Activated CD8-positive, alpha-beta memory T cell treated with anti-CD3 and anti-CD28 coated beads for 24 hours (primary cell): ENCODE measurements at regions not wholly inside any gene's neighbourhood (a gene's known extent, or its start where the extent isn't known, plus 50 kb on each side); places are given as distances from the start of the nearest gene placed in this dataset.

Experiments used
- DNase-seq: peaks from one replicate; pipeline ENCODE4 v3.0.0-alpha.2; 2020

DNA sequence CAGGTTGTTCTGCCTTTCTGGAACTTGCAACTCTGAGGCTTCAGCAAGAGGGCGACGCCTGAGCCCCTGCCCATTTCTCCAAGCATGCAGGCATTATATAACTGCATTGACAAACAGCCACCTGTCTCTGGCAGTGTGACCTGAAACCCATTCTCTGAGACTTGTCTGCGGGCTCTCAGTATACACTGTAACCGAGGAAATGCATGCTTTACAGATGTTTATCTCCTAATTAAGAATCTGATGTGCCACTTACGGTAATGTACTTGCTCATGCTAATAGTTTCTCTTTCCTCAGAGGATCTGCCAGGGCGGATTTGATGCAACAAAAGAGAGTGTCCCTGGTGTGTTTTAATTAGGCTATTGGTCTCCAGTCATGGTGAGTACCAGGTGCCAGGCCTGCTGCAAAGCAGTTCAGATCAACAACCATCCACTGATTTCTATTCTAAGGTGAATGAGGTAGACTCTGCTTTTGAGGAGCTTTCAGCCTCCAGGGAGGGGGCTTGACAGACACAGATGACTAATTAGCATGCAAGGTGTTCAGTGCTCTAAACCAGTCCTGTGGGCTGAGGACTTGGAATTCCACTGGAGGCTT, 593.7 kb upstream of the KLF4 start:
- DNase-seq = no peak

GRCh38 chr9:108081112-108081511, 591.5 kb upstream of the KLF4 start:
- no peak for DNase-seq

GRCh38 chr9:108080285-108080684, 590.7 kb upstream of the KLF4 start:
- DNase-seq = no peak

DNA sequence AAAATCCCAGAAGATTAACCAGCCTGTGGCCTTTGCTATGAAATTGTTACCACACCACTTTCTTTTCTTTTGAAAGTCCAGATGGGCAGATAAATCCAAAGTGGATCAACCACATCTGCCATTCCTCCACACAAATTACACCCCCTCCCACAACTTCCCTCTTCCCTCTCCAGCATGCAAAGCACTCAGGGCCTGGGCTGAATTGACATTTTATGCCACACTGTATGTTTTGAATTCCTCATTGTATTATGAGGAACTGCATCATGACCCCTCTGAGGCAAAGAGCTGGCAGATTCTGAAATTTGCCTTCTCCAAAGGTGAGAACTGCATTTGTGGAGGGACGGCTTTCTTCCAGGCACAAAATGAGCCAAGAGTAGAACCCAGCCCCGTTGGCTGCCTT, 589.2 kb upstream of the KLF4 start:
- no peak for DNase-seq

DNA sequence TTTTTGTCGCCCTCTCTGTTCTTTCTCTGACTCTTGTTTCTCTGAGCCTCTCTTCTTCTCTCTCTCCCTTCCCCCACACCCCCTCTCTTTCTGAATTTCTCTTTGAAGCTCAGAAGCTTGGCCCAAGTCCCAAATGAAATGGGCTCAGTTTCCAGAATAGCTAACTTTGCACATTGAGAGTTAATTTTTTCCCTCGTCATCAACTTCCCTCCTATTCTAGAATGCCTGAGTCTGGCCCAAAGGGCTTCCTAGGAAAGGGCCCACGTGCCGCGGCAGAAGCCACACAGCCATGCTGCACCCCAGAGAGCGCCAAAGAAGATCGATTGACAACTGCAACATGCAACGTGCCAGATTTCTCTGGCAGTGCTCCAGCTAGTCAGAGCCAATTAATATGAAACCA, 588.8 kb upstream of the KLF4 start:
- DNase-seq = no peak

GRCh38 chr9:108077556-108077955, 588.0 kb upstream of the KLF4 start:
- no peak for DNase-seq

- DNase-seq = no peak
Observed at GRCh38 chr9:108074900-108075299, 585.3 kb upstream of the KLF4 start.

GRCh38 chr9:108073823-108074222, 584.3 kb upstream of the KLF4 start:
- no peak for DNase-seq

GRCh38 chr9:108072740-108073139, 583.2 kb upstream of the KLF4 start:
- no peak for DNase-seq

DNA sequence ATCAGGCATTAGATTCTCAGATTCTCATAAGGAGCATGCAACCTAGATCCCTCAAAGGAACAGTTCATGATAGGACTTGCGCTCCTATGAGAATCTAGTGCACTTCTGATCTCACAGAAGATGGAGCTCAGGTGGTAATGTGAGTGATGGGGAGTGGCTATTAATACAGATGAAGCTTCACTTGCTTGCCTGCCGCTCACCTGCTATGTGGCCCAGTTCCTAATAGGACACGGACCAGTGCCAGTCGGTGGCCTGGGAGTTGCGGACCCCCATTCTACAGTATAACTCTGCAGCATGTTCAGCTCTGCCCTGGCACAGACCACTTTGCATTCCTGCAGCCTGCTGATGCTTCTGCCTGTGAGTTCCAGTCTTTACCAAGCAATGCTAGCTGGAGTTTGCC, 581.3 kb upstream of the KLF4 start:
- DNase-seq = no peak

- DNase-seq = no peak
Observed at GRCh38 chr9:108069991-108070390, 580.4 kb upstream of the KLF4 start.

GRCh38 chr9:108062680-108063079, 573.1 kb upstream of the KLF4 start:
- no peak for DNase-seq

- DNase-seq = no peak
Observed at GRCh38 chr9:108060175-108060574, 570.6 kb upstream of the KLF4 start.

DNA sequence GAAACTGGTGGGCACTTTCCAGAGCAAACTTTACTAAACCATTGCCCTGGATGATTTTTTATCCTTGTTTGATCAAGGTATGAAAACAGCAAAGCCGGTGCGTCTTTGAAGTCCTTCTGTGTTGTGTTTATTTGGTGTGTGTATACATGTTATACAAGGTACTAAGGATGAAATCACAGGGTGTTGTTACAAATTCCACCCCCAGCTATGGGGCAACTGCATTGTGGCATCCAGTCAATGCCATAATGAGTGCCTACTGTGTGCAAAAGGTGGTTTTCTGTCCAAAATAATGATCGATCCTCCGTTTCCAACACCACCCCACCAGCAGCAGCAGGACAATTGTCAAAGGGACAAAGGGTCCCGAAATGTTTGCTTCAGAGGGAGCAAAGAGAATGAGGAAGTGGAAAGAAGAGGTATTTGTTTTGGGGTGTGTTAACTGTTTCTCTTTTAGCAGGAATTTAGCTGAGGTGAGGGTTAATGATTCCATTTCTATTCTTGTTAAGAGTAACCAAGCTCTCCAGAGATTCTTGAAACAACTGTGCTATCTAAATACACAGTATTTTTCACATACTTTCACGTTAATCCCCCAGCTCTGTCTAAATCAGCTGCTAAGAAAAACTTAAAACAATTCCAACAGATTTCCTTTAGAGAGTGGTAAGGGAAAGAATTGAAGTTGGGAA, 568.7 kb upstream of the KLF4 start:
- DNase-seq = no peak

- no peak for DNase-seq
Observed at GRCh38 chr9:108057421-108058134, 568.0 kb upstream of the KLF4 start.

DNA sequence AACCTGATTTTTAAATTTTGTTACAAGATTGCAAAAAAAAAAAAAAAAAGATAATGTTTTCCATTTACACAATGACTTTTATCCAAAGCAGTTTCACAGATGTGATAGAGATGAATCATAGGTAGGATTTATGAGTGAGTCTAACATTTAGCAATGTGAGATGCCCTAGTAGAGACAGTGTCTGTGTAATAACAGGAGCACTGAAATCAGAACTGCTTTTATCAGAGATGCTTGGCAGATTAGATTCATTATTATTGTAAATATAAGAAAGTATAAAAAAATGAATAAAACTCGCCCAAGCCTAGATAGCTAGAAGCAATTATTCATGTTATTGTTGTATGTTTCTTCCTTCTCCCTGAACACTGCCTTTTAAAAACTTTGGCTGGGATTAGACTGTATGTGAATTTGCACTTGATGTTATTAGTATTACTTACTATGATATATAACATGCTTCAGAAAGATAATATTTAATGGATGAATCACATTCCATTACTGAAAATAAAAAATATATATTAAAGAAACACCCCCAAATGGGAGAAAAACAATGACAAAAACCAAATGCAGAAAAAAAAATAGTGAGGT, 567.3 kb upstream of the KLF4 start:
- no peak for DNase-seq

DNA sequence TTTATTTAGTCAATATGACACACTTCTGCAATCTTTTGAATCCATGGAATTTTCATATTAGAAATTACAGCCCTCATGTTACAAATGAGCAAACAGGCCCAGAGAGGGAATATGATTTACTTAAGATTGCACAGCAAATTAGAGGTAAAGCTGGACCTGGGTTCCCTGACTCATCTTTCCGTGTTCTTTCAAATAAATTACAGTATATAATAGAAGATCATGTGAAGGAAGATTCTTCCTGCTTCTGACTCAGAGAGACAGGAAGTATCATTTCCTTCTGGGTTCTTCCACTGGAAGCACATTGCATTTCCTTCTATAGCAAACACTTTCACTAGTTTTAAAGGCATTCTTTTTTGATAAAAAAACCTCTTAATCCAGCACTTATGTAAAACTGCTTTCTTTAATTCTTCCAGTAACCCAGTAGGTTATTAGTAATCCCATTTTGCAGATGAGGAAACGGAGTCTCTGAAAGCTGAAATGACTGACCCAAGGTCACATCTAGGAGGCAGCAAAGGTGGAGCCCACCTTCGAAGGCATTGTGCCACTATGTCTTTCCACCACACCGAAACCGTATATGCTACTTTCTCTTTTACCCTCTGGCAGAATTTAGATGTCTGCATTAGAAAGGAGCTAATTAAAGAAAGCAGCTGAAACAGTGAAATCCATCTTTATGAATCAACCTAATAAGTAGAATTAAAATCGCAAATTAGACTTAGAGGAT, 566.7 kb upstream of the KLF4 start:
- no peak for DNase-seq

- no peak for DNase-seq
Observed at GRCh38 chr9:108054131-108054630, 564.6 kb upstream of the KLF4 start.

DNA sequence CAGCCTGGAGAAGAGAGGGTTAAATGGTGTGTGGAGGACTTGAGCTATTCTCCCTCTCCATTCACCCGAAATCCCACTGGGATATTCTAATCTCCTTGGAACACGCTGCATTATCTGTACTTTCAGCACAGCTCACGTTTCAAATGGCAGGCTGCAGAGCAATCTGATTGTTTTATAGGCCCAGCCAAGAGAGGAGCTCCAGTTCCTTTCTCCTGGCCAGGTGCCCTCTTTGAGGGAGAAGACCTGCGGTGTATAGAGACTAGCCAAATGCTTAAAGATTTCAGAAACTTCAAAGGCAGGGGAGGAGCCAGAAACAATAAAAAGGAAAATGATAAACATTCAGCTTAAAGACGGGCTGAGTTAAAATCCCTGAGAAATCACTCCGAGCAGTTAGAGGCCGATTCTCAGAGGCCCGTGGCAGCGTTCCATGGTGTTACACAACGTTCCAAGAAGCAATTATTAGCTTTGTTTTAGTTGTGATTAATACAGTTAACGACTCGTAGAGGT, 564.0 kb upstream of the KLF4 start:
- no peak for DNase-seq

GRCh38 chr9:108052431-108053080, 563.0 kb upstream of the KLF4 start:
- no peak for DNase-seq

DNA sequence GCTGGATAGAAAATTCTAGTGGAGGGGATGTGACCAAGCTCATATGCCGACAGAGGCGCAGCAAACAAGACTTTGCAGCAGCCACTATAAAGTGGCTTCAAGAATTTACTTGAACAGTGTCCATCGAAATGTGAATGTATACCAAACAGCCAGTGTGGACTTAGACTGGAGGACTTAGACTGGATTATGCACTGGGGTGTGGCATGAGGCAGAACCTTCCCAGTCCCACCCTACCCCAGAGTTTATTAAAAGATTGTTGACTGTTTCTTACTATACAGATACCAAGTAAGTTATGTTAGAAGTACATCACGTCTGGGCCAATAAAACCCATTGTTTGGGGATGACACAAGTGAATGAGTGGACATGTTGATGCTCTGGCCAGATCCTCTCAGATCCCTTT, 561.3 kb upstream of the KLF4 start:
- no peak for DNase-seq
